ENCODE measurements at regions not wholly inside any gene's neighbourhood (a gene's known extent, or its start where the extent isn't known, plus 50 kb on each side); places are given as distances from the start of the nearest gene placed in this dataset.

GRCh38 chr4:71958978-71959377 lies 72.8 kb upstream of the NPFFR2 start:
- TF ChIP-seq EZH2phosphoT487 (IDR thresholded peaks at IDR 0.05; ENCODE audit: insufficient read depth, low read depth): no peak
- TF ChIP-seq EZH2 (IDR thresholded peaks at IDR 0.05; ENCODE audit: insufficient read depth, poor library complexity, severe bottlenecking): no peak
